A673 (cell line): ENCODE measurements at regions not wholly inside any gene's neighbourhood (a gene's known extent, or its start where the extent isn't known, plus 50 kb on each side); places are given as distances from the start of the nearest gene placed in this dataset.

Source experiments
- EZH2 ChIP-seq: fragments of 200-600 bp; sonication (generic); IDR thresholded peaks from 2 replicates; pipeline ENCODE4 v1.6.1; 2017; ENCODE audit warnings: borderline replicate concordance, low read depth, mild to moderate bottlenecking, mixed read lengths, antibody characterized with exemption, low read length; ENCODE audit not compliant: poor library complexity, severe bottlenecking
- TF ChIP-seq, protein P1 (sequence below): fragments of 300-800, 200-600 bp; sonication (generic); conservative IDR thresholded peaks from 2 replicates; pipeline ENCODE4 v1.5.1; 2017; ENCODE audit warnings: low read depth, mild to moderate bottlenecking, antibody characterized with exemption, low read length, moderate library complexity, mixed read lengths

DNA sequence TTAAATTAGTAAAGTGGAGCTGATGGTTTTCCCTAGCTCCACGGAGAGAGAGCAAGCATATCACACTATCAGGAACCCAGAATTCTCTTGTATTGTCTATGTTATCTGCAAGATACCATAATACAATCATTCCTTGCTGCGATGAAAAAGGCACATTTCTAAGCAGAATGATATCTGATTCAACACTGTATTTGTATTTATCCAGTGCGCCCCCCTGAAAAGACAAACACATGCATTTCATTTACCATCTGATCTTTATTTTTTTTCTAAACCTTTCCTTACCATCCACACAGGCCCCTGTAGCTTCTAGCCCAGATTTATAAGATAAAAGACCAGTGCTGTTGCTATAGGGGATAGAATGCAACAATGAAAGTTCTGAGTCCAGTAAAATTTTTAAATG lies 420.6 kb downstream of the TDRD15 start:
- TF ChIP-seq, protein P1, sequence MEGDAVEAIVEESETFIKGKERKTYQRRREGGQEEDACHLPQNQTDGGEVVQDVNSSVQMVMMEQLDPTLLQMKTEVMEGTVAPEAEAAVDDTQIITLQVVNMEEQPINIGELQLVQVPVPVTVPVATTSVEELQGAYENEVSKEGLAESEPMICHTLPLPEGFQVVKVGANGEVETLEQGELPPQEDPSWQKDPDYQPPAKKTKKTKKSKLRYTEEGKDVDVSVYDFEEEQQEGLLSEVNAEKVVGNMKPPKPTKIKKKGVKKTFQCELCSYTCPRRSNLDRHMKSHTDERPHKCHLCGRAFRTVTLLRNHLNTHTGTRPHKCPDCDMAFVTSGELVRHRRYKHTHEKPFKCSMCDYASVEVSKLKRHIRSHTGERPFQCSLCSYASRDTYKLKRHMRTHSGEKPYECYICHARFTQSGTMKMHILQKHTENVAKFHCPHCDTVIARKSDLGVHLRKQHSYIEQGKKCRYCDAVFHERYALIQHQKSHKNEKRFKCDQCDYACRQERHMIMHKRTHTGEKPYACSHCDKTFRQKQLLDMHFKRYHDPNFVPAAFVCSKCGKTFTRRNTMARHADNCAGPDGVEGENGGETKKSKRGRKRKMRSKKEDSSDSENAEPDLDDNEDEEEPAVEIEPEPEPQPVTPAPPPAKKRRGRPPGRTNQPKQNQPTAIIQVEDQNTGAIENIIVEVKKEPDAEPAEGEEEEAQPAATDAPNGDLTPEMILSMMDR: no peak
- no peak for TF ChIP-seq EZH2
